Right lobe of liver (tissue), 6 donors: ENCODE measurements at regions not wholly inside any gene's neighbourhood (a gene's known extent, or its start where the extent isn't known, plus 50 kb on each side); places are given as distances from the start of the nearest gene placed in this dataset.
A peak's percentile ranks its signal among the peaks of the same experiment; 100 is the strongest.

Experiments
- ATAC-seq, 4 donors: fragments of 200-7000 bp; cut with Tn5 transposase; one replicate each; pipeline ENCODE4 v1.9.1; 2020; ENCODE audit warnings: mild to moderate bottlenecking in 4 of 4, moderate library complexity in 4 of 4
- DNase-seq, 3 donors: peaks; one replicate each; pipeline ENCODE4 v3.0.0-alpha.2; 2020
- H3K27ac ChIP-seq, 3 donors: fragments of 200-600 bp; one replicate each; pipeline ENCODE4 v1.8.0; 2022
- H3K27me3 ChIP-seq, 2 donors: fragments of 200-600 bp; one replicate each; pipeline ENCODE4 v1.8.0; 2022
- H3K36me3 ChIP-seq, 4 donors: fragments of 200-600 bp; sonication (generic) in 1 of 4; one replicate each; pipeline versions ENCODE4 v1.5.1 to v1.8.0; 2017 to 2022; ENCODE audit warnings: control low read depth in 1 of 4
- H3K4me1 ChIP-seq, 4 donors: fragments of 200-600 bp; sonication (generic) in 1 of 4; one replicate each; pipeline versions ENCODE4 v1.5.1 to v1.8.0; 2017 to 2022; ENCODE audit warnings: control low read depth in 1 of 4
- H3K4me3 ChIP-seq, 3 donors: fragments of 200-600 bp; one replicate each; pipeline ENCODE4 v1.8.0; 2022
- H3K9me3 ChIP-seq, 4 donors: fragments of 200-600 bp; sonication (generic) in 1 of 4; one replicate each; pipeline versions ENCODE4 v1.5.1 to v1.8.0; 2017 to 2022; ENCODE audit warnings: control low read depth in 1 of 4
- POLR2A ChIP-seq: fragments of 450-650 bp; IDR thresholded peaks from one replicate; pipeline ENCODE4 v1.6.1; 2017; ENCODE audit warnings: antibody characterized with exemption, mild to moderate bottlenecking
- WGBS: methylation state at CpG from one replicate; pipeline ENCODE4 v1.1.6; 2018; ENCODE audit warnings: low coverage, low lambda C conversion rate; ENCODE audit not compliant: insufficient coverage; ENCODE audit errors: missing lambda C conversion rate; 5-methylcytosine and 5-hydroxymethylcytosine counted together
- intact Hi-C, 2 donors: fragments of 100-400 bp; cut with DNase I; formaldehyde crosslinking; loops; one replicate each; pipeline versions ENCODE4 v1.11.2 to v1.14.1; 2022
- TF ChIP-seq, protein P1 (sequence below), 4 donors: fragments of 200-600 bp in 3 of 4; fragments of 450-650 bp in 1 of 4; IDR thresholded peaks; one replicate each; pipeline versions ENCODE4 v1.5.1 to v1.8.0; 2016 to 2022; ENCODE audit warnings: antibody characterized with exemption in 4 of 4, mild to moderate bottlenecking in 2 of 4
- donor health status: DM: no; HTN: yes; CAD: no.
- donor health status: DM: no; HTN: no; CAD: no.
- donor health status: DM: no; HTN: no; CAD: no.
- donor health status: DM: no; HTN: yes; CAD: no.
- donor health status: DM: no; HTN: yes; CAD: no.

DNA sequence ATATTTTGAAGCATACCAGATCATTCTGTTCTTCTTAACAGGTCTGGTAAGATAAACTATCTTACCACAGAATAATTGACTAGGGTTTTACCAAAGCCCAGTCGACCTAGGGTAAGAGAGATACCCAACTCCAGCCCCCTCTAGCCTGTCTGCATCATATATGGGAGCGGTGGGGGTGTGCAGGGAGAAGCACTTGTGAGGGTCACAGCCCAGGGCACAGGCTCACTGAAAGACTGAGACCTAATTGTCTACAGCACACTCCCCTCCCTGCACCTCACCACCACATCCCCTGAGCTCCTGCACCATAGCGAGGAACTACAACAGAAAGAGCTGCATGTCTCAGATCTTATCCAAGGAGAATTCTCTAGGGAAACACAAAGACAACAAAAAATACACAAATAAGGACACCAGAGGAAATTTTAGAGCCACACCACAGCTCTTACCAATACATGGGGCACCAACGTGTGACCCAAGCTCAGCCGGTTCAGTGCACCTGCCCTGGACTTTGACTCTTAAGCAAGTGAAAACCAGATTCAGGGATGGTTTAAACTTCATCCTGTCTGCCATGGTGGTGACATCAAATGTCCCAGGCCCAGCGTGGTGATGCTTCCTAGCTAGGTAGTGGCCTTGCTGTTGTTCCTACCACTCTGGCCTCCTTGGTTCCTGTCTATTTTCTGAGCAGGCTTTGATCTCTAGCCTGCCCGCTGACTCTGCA, 150.8 kb downstream of the HERPUD2 start:
- intact Hi-C loops = no loop called here
- no peak overlapping the region for H3K27ac ChIP-seq
- no peak for TF ChIP-seq POLR2A
- TF ChIP-seq, protein P1, sequence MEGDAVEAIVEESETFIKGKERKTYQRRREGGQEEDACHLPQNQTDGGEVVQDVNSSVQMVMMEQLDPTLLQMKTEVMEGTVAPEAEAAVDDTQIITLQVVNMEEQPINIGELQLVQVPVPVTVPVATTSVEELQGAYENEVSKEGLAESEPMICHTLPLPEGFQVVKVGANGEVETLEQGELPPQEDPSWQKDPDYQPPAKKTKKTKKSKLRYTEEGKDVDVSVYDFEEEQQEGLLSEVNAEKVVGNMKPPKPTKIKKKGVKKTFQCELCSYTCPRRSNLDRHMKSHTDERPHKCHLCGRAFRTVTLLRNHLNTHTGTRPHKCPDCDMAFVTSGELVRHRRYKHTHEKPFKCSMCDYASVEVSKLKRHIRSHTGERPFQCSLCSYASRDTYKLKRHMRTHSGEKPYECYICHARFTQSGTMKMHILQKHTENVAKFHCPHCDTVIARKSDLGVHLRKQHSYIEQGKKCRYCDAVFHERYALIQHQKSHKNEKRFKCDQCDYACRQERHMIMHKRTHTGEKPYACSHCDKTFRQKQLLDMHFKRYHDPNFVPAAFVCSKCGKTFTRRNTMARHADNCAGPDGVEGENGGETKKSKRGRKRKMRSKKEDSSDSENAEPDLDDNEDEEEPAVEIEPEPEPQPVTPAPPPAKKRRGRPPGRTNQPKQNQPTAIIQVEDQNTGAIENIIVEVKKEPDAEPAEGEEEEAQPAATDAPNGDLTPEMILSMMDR (IDR thresholded peaks at IDR 0.05) = no peak
- no peaks in the 10 kb centered on the region for H3K27me3 ChIP-seq
- peak in 1 of 3 donors; percentile 33 for DNase-seq
- ATAC-seq = peak; percentile 63 to 85 (median 72)
- H3K4me1 ChIP-seq = no peaks in the 10 kb centered on the region
- no peaks in the 10 kb centered on the region for H3K36me3 ChIP-seq
- no peaks in the 10 kb centered on the region for H3K9me3 ChIP-seq
- WGBS = 58% methylated on average over 6 of the region's 7 CpGs
- H3K4me3 ChIP-seq = no peak overlapping the region

GRCh38 chr7:35537067-35538023, 157.6 kb downstream of the HERPUD2 start:
- Histone ChIP-seq H3K36me3 (no peaks in the 10 kb centered on the region), H3K4me3 (peak overlapping the region; percentile 34 to 54 (median 52)), H3K9me3 (no peaks in the 10 kb centered on the region), H3K27me3 (no peaks in the 10 kb centered on the region), H3K27ac (peak overlapping the region; percentile 78 to 89 (median 79)), H3K4me1 (peaks cover 0 to 15% (median 2%) of the 10 kb centered on the region in 4 donors)
- ATAC-seq (peak; percentile 87 to 91 (median 89)), DNase-seq (peak; percentile 83 to 88 (median 87))
- 6% methylated on average over 20 of the region's 43 CpGs for WGBS
- intact Hi-C loops = loop anchor here in 1 of 2 donors (10.0 kb wide), 1 partner anchor 123 kb away; no protein-coding TSS in a partner anchor
- no peak for TF ChIP-seq POLR2A
- TF ChIP-seq, protein P1 (IDR thresholded peaks at IDR 0.05) = peak; percentile 89 to 95 (median 94)

- H3K9me3 ChIP-seq = no peaks in the 10 kb centered on the region
- WGBS = 24% methylated on average over 7 of the region's 11 CpGs
- TF ChIP-seq POLR2A = peak; percentile 40
- TF ChIP-seq, protein P1 (IDR thresholded peaks at IDR 0.05) = no peak
- DNase-seq = peak; percentile 88 to 96 (median 95)
- intact Hi-C loops = loop anchor here in 1 of 2 donors (10.0 kb wide), 1 partner anchor 122 kb away; no protein-coding TSS in a partner anchor
- no peaks in the 10 kb centered on the region for H3K27me3 ChIP-seq
- peak; percentile 89 to 94 (median 92) for ATAC-seq
- peak overlapping the region in 2 of 3 donors; percentile 52 to 54 for H3K4me3 ChIP-seq
- H3K27ac ChIP-seq = peak overlapping the region; percentile 78 to 89 (median 79)
- H3K4me1 ChIP-seq = peaks cover 0 to 15% (median 2%) of the 10 kb centered on the region in 4 donors
- H3K36me3 ChIP-seq = no peaks in the 10 kb centered on the region
Observed at GRCh38 chr7:35536396-35536826, 158.5 kb downstream of the HERPUD2 start.

DNA sequence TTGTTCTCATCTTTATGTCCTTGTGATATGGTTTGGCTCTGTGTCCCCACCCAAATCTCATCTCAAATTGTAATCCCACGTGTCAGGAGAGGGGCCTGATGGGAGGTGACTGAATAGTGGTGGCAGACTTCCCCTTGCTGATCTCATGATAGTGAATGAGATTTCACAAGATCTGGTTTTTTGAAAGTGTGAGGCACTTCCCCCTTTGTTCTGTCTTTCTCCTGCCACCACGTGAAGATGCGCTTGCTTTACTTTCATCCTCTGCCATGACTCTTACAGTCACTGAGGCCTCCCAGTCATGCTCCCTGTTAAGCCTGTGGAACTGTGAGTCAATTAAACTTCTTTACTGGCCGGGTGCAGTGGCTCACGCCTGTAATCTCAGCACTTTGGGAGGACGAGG, 161.0 kb downstream of the HERPUD2 start:
- TF ChIP-seq POLR2A = no peak
- TF ChIP-seq, protein P1 (IDR thresholded peaks at IDR 0.05) = no peak
- no peaks in the 10 kb centered on the region for H3K36me3 ChIP-seq
- intact Hi-C loops = loop anchor here in 1 of 2 donors (10.0 kb wide), 1 partner anchor 119 kb away; no protein-coding TSS in a partner anchor
- H3K4me3 ChIP-seq = no peak overlapping the region
- 71% methylated on average over 4 of the region's 6 CpGs for WGBS
- no peaks in the 10 kb centered on the region for H3K27me3 ChIP-seq
- H3K27ac ChIP-seq = no peak overlapping the region
- peaks cover 0 to 16% (median 4%) of the 10 kb centered on the region in 4 donors for H3K4me1 ChIP-seq
- H3K9me3 ChIP-seq = no peaks in the 10 kb centered on the region
- ATAC-seq (no peak), DNase-seq (no peak)
